RWPE2 (cell line): ENCODE measurements at regions not wholly inside any gene's neighbourhood (a gene's known extent, or its start where the extent isn't known, plus 50 kb on each side); places are given as distances from the start of the nearest gene placed in this dataset.

Experiments
- ATAC-seq: fragments of 200-7000 bp; cut with Tn5 transposase; 3 replicates; pipeline ENCODE4 v1.9.1; 2021; ENCODE audit warnings: low read depth
- DNase-seq: peaks from one replicate; pipeline ENCODE4 v3.0.0-alpha.2; 2020; ENCODE audit warnings: low spot score
- H3K27ac ChIP-seq: fragments of 450-650 bp; 2 replicates; pipeline ENCODE4 v1.5.1; 2017; ENCODE audit warnings: mild to moderate bottlenecking; ENCODE audit not compliant: poor library complexity, severe bottlenecking
- H3K27me3 ChIP-seq: fragments of 250-450 bp; sonication (Bioruptor Pico); 2 replicates; pipeline ENCODE4 v1.5.1; 2021; ENCODE audit warnings: mild to moderate bottlenecking, moderate library complexity; ENCODE audit not compliant: insufficient read depth, poor library complexity, severe bottlenecking
- H3K36me3 ChIP-seq: fragments of 250-450 bp; sonication (Bioruptor Pico); 2 replicates; pipeline ENCODE4 v1.5.1; 2020; ENCODE audit warnings: low read depth, mild to moderate bottlenecking, moderate library complexity
- H3K4me1 ChIP-seq: fragments of 250-450 bp; sonication (Bioruptor Pico); 2 replicates; pipeline ENCODE4 v1.5.1; 2021; ENCODE audit warnings: mild to moderate bottlenecking, moderate library complexity; ENCODE audit not compliant: insufficient read depth, poor library complexity, severe bottlenecking
- H3K4me3 ChIP-seq: fragments of 250-450 bp; sonication (Bioruptor Pico); 2 replicates; pipeline ENCODE4 v1.5.1; 2021; ENCODE audit warnings: mild to moderate bottlenecking, moderate library complexity; ENCODE audit not compliant: severe bottlenecking
- H3K9me3 ChIP-seq: fragments of 250-450 bp; sonication (Bioruptor Pico); 2 replicates; pipeline ENCODE4 v1.5.1; 2021; ENCODE audit warnings: mild to moderate bottlenecking, moderate library complexity; ENCODE audit not compliant: severe bottlenecking
- CTCF ChIP-seq: fragments of 450-650 bp; IDR thresholded peaks from one replicate; pipeline ENCODE4 v1.5.1; 2017; ENCODE audit warnings: mild to moderate bottlenecking, moderate library complexity; ENCODE audit not compliant: poor library complexity, severe bottlenecking

GRCh38 chr20:19937218-19937617 lies 79.9 kb upstream of the NAA20 start:
- no peaks in the 10 kb centered on the region for H3K27me3 ChIP-seq
- H3K4me3 ChIP-seq: no peak overlapping the region
- no peaks in the 10 kb centered on the region for H3K9me3 ChIP-seq
- peaks cover 19% of the 10 kb centered on the region for H3K4me1 ChIP-seq
- no peaks in the 10 kb centered on the region for H3K36me3 ChIP-seq
- TF ChIP-seq CTCF: no peak
- DNase-seq (no peak), ATAC-seq (peak; percentile 36)
- peak overlapping the region; percentile 28 for H3K27ac ChIP-seq

GRCh38 chr20:19937651-19938420 lies 79.3 kb upstream of the NAA20 start:
- no peak overlapping the region for H3K27ac ChIP-seq
- H3K4me1 ChIP-seq: peaks cover 19% of the 10 kb centered on the region
- no peaks in the 10 kb centered on the region for H3K27me3 ChIP-seq
- DNase-seq (no peak), ATAC-seq (no peak)
- H3K9me3 ChIP-seq: no peaks in the 10 kb centered on the region
- TF ChIP-seq CTCF: no peak
- no peaks in the 10 kb centered on the region for H3K36me3 ChIP-seq
- H3K4me3 ChIP-seq: no peak overlapping the region

- Histone ChIP-seq H3K27me3 (no peaks in the 10 kb centered on the region), H3K9me3 (no peaks in the 10 kb centered on the region), H3K27ac (no peak overlapping the region), H3K36me3 (no peaks in the 10 kb centered on the region), H3K4me3 (no peak overlapping the region), H3K4me1 (peaks cover 19% of the 10 kb centered on the region)
- DNase-seq (no peak), ATAC-seq (no peak)
- no peak for TF ChIP-seq CTCF
Observed at GRCh38 chr20:19938421-19939090, 78.6 kb upstream of the NAA20 start.

- Histone ChIP-seq H3K27ac (no peak overlapping the region), H3K36me3 (no peaks in the 10 kb centered on the region), H3K9me3 (no peaks in the 10 kb centered on the region), H3K4me1 (peaks cover 7% of the 10 kb centered on the region), H3K4me3 (no peak overlapping the region), H3K27me3 (no peaks in the 10 kb centered on the region)
- no peak for TF ChIP-seq CTCF
- DNase-seq (no peak), ATAC-seq (no peak)
Observed at GRCh38 chr20:19940988-19941460, 76.1 kb upstream of the NAA20 start.

- Histone ChIP-seq H3K27me3 (no peaks in the 10 kb centered on the region), H3K27ac (no peak overlapping the region), H3K4me3 (no peak overlapping the region), H3K9me3 (no peaks in the 10 kb centered on the region), H3K36me3 (no peaks in the 10 kb centered on the region), H3K4me1 (no peaks in the 10 kb centered on the region)
- no peak for DNase-seq
- no peak for ATAC-seq
- no peak for TF ChIP-seq CTCF
Observed at GRCh38 chr20:19942611-19943010, 74.6 kb upstream of the NAA20 start.
